Epithelial cell of proximal tubule (primary cell): ENCODE measurements at regions not wholly inside any gene's neighbourhood (a gene's known extent, or its start where the extent isn't known, plus 50 kb on each side); places are given as distances from the start of the nearest gene placed in this dataset.

ENCODE experiments used
- DNase-seq: peaks from one replicate; pipeline ENCODE4 v3.0.0-alpha.2; 2011; ENCODE audit warnings: low read depth
- H3K4me3 ChIP-seq: 2 replicates; pipeline ENCODE4 v1.5.1; 2011; ENCODE audit warnings: low read depth, mild to moderate bottlenecking, low read length
- CTCF ChIP-seq: conservative IDR thresholded peaks from 2 replicates; pipeline ENCODE4 v1.5.1; 2012; ENCODE audit warnings: low read depth, mild to moderate bottlenecking, low read length

GRCh38 chrX:45852884-45853283, 652.2 kb upstream of the DIPK2B start:
- no peak for DNase-seq
- no peak for TF ChIP-seq CTCF
- no peak overlapping the region for H3K4me3 ChIP-seq

- no peak for DNase-seq
- H3K4me3 ChIP-seq = peak overlapping the region; percentile 78
- no peak for TF ChIP-seq CTCF
These were observed 650.8 kb upstream of the DIPK2B start for GRCh38 chrX:45851434-45851991.

- peak overlapping the region; percentile 78 for H3K4me3 ChIP-seq
- no peak for TF ChIP-seq CTCF
- no peak for DNase-seq
These were observed 650.2 kb upstream of the DIPK2B start for GRCh38 chrX:45850775-45851433.

GRCh38 chrX:45850197-45850774, 649.6 kb upstream of the DIPK2B start:
- no peak for TF ChIP-seq CTCF
- peak overlapping the region; percentile 78 for H3K4me3 ChIP-seq
- DNase-seq = no peak

GRCh38 chrX:45849261-45849862, 648.7 kb upstream of the DIPK2B start:
- DNase-seq = peak; percentile 61
- peak overlapping the region; percentile 78 for H3K4me3 ChIP-seq
- TF ChIP-seq CTCF = peak; percentile 39

GRCh38 chrX:45847961-45848360, 647.3 kb upstream of the DIPK2B start:
- no peak overlapping the region for H3K4me3 ChIP-seq
- no peak for DNase-seq
- no peak for TF ChIP-seq CTCF
